Endothelial cell of umbilical vein (primary cell): ENCODE measurements at regions not wholly inside any gene's neighbourhood (a gene's known extent, or its start where the extent isn't known, plus 50 kb on each side); places are given as distances from the start of the nearest gene placed in this dataset.

Source experiments
- BruUV-seq: library from RNA; stranded (reverse); fragments of 400-500 nt; replicated peaks from 2 replicates; lab custom pipeline; 2021; lab: Mats Ljungman, UMichigan
- CTCF ChIA-PET: fragments of 300-600, 350-600 bp; sonication (Branson Sonifier 250); formaldehyde crosslinking; loops from one replicate; lab custom pipeline; 2021; ENCODE audit warnings: antibody characterized with exemption, inconsistent platforms; lab: Charles Lee
- POLR2A ChIA-PET: fragments of 300-600, 350-600 bp; sonication (Branson Sonifier 250); formaldehyde crosslinking; loops from one replicate; lab custom pipeline; 2021; ENCODE audit warnings: antibody characterized with exemption, inconsistent platforms; lab: Charles Lee
- DNase-seq: peaks from one replicate; pipeline ENCODE4 v3.0.0-alpha.2; 2011; ENCODE audit warnings: low read depth, low spot score
- FAIRE-seq: peaks from 2 replicates; lab custom pipeline; 2011; peaks lifted over from hg19 to GRCh38; lab: Jason Lieb, UNC
- H2AFZ ChIP-seq: 2 replicates; pipeline ENCODE4 v1.6.0; 2012; ENCODE audit warnings: low read depth, low read length, control low read depth, inconsistent platforms
- H3K27ac ChIP-seq: 2 replicates; pipeline ENCODE4 v1.5.1; 2011; ENCODE audit warnings: low read depth, mild to moderate bottlenecking, control low read depth, low read length, moderate library complexity; ENCODE audit not compliant: insufficient read depth
- H3K27me3 ChIP-seq, 2 experiments: 2 replicates each; pipeline versions ENCODE4 v1.6.0 to v1.6.1; 2011; ENCODE audit warnings: low read length in 2 of 2, mixed read lengths in 1 of 2; ENCODE audit not compliant: control insufficient read depth in 2 of 2, insufficient read depth in 2 of 2
- H3K36me3 ChIP-seq, 2 experiments: 2 replicates in 1 of 2; 3 replicates in 1 of 2; pipeline ENCODE4 v1.5.1; 2011; ENCODE audit warnings: low read length in 2 of 2, mild to moderate bottlenecking in 1 of 2, moderate library complexity in 1 of 2; ENCODE audit not compliant: control insufficient read depth in 2 of 2, insufficient read depth in 2 of 2; ENCODE audit errors: extremely low read depth in 1 of 2
- H3K4me1 ChIP-seq: 3 replicates; pipeline ENCODE4 v1.5.1; 2011; ENCODE audit warnings: mild to moderate bottlenecking, low read length; ENCODE audit not compliant: control insufficient read depth, insufficient read depth; ENCODE audit errors: extremely low read depth
- H3K4me2 ChIP-seq: 2 replicates; pipeline ENCODE4 v1.6.1; 2011; ENCODE audit warnings: low read length, control low read depth, mixed read lengths; ENCODE audit not compliant: insufficient read depth
- H3K4me3 ChIP-seq, 3 experiments: fragments of 200-600 bp in 1 of 3; sonication (generic), shearing (Covaris generic) in 1 of 3; replicated peaks in 1 of 3; 2 replicates each; pipeline ENCODE4 v1.5.1; 2011 to 2016; ENCODE audit warnings: control low read depth in 3 of 3, low read length in 3 of 3, mild to moderate bottlenecking in 2 of 3, inconsistent platforms in 1 of 3, low read depth in 1 of 3, moderate library complexity in 1 of 3; ENCODE audit not compliant: insufficient read depth in 1 of 3
- H3K79me2 ChIP-seq: 2 replicates; pipeline ENCODE4 v1.6.0; 2012; ENCODE audit warnings: low read length, inconsistent platforms; ENCODE audit not compliant: control insufficient read depth, insufficient read depth
- H3K9ac ChIP-seq: replicated peaks from 2 replicates; pipeline ENCODE3; 2011; ENCODE audit warnings: low read length, control low read depth; ENCODE audit not compliant: insufficient read depth; ENCODE audit errors: extremely low read depth
- H3K9me1 ChIP-seq: replicated peaks from 3 replicates; pipeline ENCODE4 v1.6.0; 2011; ENCODE audit warnings: mild to moderate bottlenecking, low read length; ENCODE audit not compliant: control insufficient read depth, insufficient read depth; ENCODE audit errors: extremely low read depth
- H3K9me3 ChIP-seq: replicated peaks from 2 replicates; pipeline ENCODE4 v1.5.1; 2012; ENCODE audit warnings: low read length, inconsistent platforms; ENCODE audit not compliant: control insufficient read depth, insufficient read depth
- H4K20me1 ChIP-seq: replicated peaks from 2 replicates; pipeline ENCODE3; 2011; ENCODE audit warnings: mild to moderate bottlenecking, low read length; ENCODE audit not compliant: control insufficient read depth, insufficient read depth; ENCODE audit errors: extremely low read depth
- EZH2 ChIP-seq: IDR thresholded peaks from 2 replicates; pipeline ENCODE4 v1.6.1; 2012; ENCODE audit warnings: borderline replicate concordance, low read depth, mild to moderate bottlenecking, moderate library complexity, low read length, inconsistent platforms; ENCODE audit not compliant: severe bottlenecking
- GATA2 ChIP-seq: IDR thresholded peaks from 2 replicates; pipeline ENCODE4 v1.7.0; 2011; ENCODE audit warnings: low read depth, mild to moderate bottlenecking, moderate library complexity, mixed read lengths, low read length; ENCODE audit not compliant: insufficient read length, insufficient read depth
- JUN ChIP-seq: IDR thresholded peaks from 2 replicates; pipeline ENCODE4 v1.6.1; 2011; ENCODE audit warnings: borderline replicate concordance, low read depth; ENCODE audit not compliant: insufficient read length, insufficient read depth
- MYC ChIP-seq: IDR thresholded peaks from one replicate; pipeline ENCODE4 v1.6.1; 2011; ENCODE audit warnings: mild to moderate bottlenecking, low read depth, low read length
- POLR2A ChIP-seq: IDR thresholded peaks from 2 replicates; pipeline ENCODE4 v1.6.1; 2012; ENCODE audit warnings: low read depth, mild to moderate bottlenecking, control low read depth, low read length
- POLR2AphosphoS5 ChIP-seq: IDR thresholded peaks from 2 replicates; pipeline ENCODE4 v1.6.1; 2012; ENCODE audit warnings: low read depth, mild to moderate bottlenecking, control low read depth, low read length, moderate library complexity; ENCODE audit not compliant: insufficient read depth
- dilution Hi-C: fragments of 300-500 bp; cut with MboI; formaldehyde crosslinking; loops from one replicate; pipeline ENCODE4 v1.15.0; 2019; ENCODE audit warnings: low sequenced_read_pairs; ENCODE audit not compliant: extremely low pct_ligation_motif_present
- intact Hi-C: fragments of 100-400 bp; cut with micrococcal nuclease; formaldehyde crosslinking; loops from one replicate; pipeline ENCODE4 v1.10.0; 2022
- TF ChIP-seq, protein P1 (sequence below), 2 donors: IDR thresholded peaks; 1 replicate in 1 of 2; 2 replicates in 1 of 2; pipeline ENCODE4 v1.5.1; 2011; ENCODE audit warnings: low read length in 2 of 2, mild to moderate bottlenecking in 2 of 2, moderate library complexity in 2 of 2, control low read depth in 1 of 2, inconsistent platforms in 1 of 2, low read depth in 1 of 2; ENCODE audit not compliant: insufficient read depth in 1 of 2; ENCODE audit errors: extremely low read depth in 1 of 2
- TF ChIP-seq, protein P2 (sequence below): IDR thresholded peaks from 2 replicates; pipeline ENCODE4 v1.6.1; 2011; ENCODE audit not compliant: insufficient read depth, insufficient read length

- H4K20me1 ChIP-seq = no peaks in the 10 kb centered on the region
- H3K27ac ChIP-seq = no peak overlapping the region
- BruUV-seq = no TSS peak
- no peaks in the 10 kb centered on the region for H3K79me2 ChIP-seq
- no peak overlapping the region for H3K9ac ChIP-seq
- no peaks in the 10 kb centered on the region for H3K4me1 ChIP-seq
- DNase-seq (no peak), FAIRE-seq (no peak)
- intact Hi-C loops (no loop called here), dilution Hi-C loops (no loop called here)
- H3K9me1 ChIP-seq = no peaks in the 10 kb centered on the region
- no peak overlapping the region for H3K4me2 ChIP-seq
- H2AFZ ChIP-seq = no peak overlapping the region
- peaks cover 2% of the 10 kb centered on the region for H3K9me3 ChIP-seq
- no peak overlapping the region for H3K4me3 ChIP-seq
- TF ChIP-seq, protein P1, sequence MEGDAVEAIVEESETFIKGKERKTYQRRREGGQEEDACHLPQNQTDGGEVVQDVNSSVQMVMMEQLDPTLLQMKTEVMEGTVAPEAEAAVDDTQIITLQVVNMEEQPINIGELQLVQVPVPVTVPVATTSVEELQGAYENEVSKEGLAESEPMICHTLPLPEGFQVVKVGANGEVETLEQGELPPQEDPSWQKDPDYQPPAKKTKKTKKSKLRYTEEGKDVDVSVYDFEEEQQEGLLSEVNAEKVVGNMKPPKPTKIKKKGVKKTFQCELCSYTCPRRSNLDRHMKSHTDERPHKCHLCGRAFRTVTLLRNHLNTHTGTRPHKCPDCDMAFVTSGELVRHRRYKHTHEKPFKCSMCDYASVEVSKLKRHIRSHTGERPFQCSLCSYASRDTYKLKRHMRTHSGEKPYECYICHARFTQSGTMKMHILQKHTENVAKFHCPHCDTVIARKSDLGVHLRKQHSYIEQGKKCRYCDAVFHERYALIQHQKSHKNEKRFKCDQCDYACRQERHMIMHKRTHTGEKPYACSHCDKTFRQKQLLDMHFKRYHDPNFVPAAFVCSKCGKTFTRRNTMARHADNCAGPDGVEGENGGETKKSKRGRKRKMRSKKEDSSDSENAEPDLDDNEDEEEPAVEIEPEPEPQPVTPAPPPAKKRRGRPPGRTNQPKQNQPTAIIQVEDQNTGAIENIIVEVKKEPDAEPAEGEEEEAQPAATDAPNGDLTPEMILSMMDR (IDR thresholded peaks at IDR 0.05; ENCODE audit: extremely low read depth in 1 of 2, insufficient read depth in 1 of 2, low read depth in 1 of 2, low read length in 2 of 2) = no peak
- no peak for TF ChIP-seq EZH2
- TF ChIP-seq MYC = no peak
- no peak for TF ChIP-seq POLR2AphosphoS5
- no peak for TF ChIP-seq JUN
- TF ChIP-seq POLR2A = no peak
- TF ChIP-seq GATA2 = no peak
- TF ChIP-seq, protein P2, sequence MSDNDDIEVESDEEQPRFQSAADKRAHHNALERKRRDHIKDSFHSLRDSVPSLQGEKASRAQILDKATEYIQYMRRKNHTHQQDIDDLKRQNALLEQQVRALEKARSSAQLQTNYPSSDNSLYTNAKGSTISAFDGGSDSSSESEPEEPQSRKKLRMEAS = no peak
- H3K27me3 ChIP-seq = no peaks in the 10 kb centered on the region
- CTCF ChIA-PET = no interaction called here
- POLR2A ChIA-PET = no interaction called here
- H3K36me3 ChIP-seq = no peaks in the 10 kb centered on the region
These were observed 564.4 kb downstream of the TMA16 start for GRCh38 chr4:164058776-164059445.
